Urinary bladder (tissue), 3 donors: ENCODE measurements at regions not wholly inside any gene's neighbourhood (a gene's known extent, or its start where the extent isn't known, plus 50 kb on each side); places are given as distances from the start of the nearest gene placed in this dataset.
"Not testable (repeated sequence)": the region's sequence is repeated elsewhere in the genome, so short reads cannot be mapped to it uniquely, and the experiment has no call there.

ENCODE experiments used
- DNase-seq: peaks from one replicate; pipeline ENCODE4 v3.0.0-alpha.2; 2015; ENCODE audit errors: extremely low spot score
- H3K27ac ChIP-seq: one replicate; pipeline ENCODE4 v1.5.1; 2013; ENCODE audit warnings: low read depth, mild to moderate bottlenecking, moderate library complexity
- H3K36me3 ChIP-seq: one replicate; pipeline ENCODE4 v1.6.1; 2013; ENCODE audit warnings: mild to moderate bottlenecking, moderate library complexity; ENCODE audit not compliant: insufficient read depth
- H3K4me1 ChIP-seq: one replicate; pipeline ENCODE4 v1.6.1; 2013; ENCODE audit warnings: mild to moderate bottlenecking, moderate library complexity; ENCODE audit not compliant: insufficient read depth
- H3K4me3 ChIP-seq: one replicate; pipeline ENCODE4 v1.5.1; 2013; ENCODE audit warnings: low read depth, low read length
- WGBS: extraction: QIAGEN DNeasy Blood & Tissue Kit; methylation state at CpG from one replicate; pipeline ENCODE4 v1.1.7; 2013; 5-methylcytosine and 5-hydroxymethylcytosine counted together
- donor health status: healthy with polysubstance abuse.
- donor health status: healthy.

DNA sequence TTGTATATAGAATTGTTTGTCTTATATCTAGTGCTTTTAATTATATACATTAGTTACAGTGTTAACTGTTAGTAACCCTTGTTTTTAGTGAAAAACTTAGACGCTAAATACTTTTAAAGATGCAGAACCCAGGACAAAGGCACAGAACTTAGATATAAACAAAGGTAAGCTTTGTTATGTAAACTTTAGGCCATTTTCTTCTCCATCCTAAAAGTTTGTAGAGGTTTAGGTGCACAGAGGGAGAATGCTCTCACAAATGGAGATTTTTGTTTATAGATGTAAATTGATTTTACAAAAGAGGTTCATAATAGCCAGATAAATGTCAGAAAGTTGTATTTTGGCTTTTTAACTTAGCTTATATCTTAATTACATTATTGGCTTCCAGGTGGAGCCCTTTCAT, 490.5 kb upstream of the LRRC7 start:
- no peaks in the 10 kb centered on the region for H3K4me1 ChIP-seq
- no peaks in the 10 kb centered on the region for H3K36me3 ChIP-seq
- no peak overlapping the region for H3K27ac ChIP-seq
- WGBS = 92% methylated on average over 1 of the region's 1 CpG
- H3K4me3 ChIP-seq = no peak overlapping the region
- DNase-seq = no peak

DNA sequence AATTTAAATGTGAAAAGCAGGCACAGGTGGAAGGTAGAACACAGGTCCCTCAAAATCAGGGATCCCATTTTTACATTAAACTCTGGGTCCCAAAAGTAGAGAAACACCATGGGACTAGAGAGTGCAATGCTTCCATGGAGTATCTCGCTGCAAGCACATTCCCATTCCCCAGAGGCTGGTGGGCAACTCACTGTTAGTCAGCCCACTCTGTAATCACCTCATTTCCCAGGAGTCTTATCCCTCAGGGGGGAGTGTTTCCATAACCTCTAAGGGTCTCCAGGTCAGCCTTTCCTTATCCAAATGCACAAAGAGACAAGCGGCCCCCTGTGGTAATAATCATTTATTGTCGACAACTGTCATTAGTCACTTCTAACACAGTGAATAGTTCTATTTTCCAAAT, 490.1 kb upstream of the LRRC7 start:
- WGBS = 95% methylated on average over 3 of the region's 3 CpGs
- Histone ChIP-seq H3K4me1 (no peaks in the 10 kb centered on the region), H3K4me3 (no peak overlapping the region), H3K36me3 (no peaks in the 10 kb centered on the region), H3K27ac (no peak overlapping the region)
- no peak for DNase-seq

- Histone ChIP-seq H3K4me3 (no peak overlapping the region), H3K36me3 (no peaks in the 10 kb centered on the region), H3K27ac (no peak overlapping the region), H3K4me1 (no peaks in the 10 kb centered on the region)
- WGBS = 68% methylated on average over 3 of the region's 3 CpGs
- no peak for DNase-seq
These were observed 486.1 kb upstream of the LRRC7 start for GRCh38 chr1:69081668-69082067.

- H3K27ac ChIP-seq = no peak overlapping the region
- H3K36me3 ChIP-seq = no peaks in the 10 kb centered on the region
- no peak for DNase-seq
- 76% methylated on average over 4 of the region's 4 CpGs for WGBS
- no peaks in the 10 kb centered on the region for H3K4me1 ChIP-seq
- H3K4me3 ChIP-seq = no peak overlapping the region
These were observed 485.4 kb upstream of the LRRC7 start for GRCh38 chr1:69082312-69082711.

DNA sequence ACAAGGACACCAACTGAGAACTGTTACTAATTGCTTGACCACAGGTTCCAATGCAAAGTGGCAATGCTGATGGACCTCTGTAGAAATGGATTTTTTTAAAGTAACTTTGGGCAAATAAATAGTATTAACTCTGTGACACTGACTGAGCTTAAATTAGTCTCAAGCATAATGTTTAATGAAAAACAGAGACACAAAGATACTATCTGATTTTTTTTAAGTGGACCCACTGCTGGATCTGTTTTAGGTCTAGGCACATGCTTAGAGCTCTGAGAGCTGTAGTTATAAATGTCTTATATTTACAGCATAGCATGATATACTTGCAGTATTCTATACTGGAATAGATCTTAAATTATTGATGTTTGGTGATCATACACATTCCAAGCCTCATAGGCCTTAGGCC, 481.6 kb upstream of the LRRC7 start:
- no peak overlapping the region for H3K4me3 ChIP-seq
- H3K36me3 ChIP-seq = no peaks in the 10 kb centered on the region
- H3K4me1 ChIP-seq = no peaks in the 10 kb centered on the region
- no peak overlapping the region for H3K27ac ChIP-seq
- no peak for DNase-seq

DNA sequence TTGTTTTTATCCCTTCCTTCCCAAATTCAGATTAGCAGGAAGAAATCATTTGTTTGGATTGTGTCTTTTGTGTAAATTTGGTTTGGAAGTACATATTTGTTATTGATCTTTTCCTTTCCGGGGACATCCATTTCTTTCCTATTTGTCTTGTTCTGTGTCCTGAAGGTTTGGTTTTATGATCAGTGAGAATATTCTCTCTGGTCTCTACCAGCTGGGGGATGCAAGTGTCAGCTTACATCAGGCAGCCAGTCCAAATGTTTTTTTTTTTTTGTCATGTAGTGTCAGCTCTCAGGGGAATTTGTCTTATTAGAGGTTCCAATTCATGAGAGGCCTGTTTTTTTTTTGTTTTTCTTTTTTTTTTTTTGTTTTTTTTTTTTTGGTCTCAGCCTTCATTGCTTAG, 479.2 kb upstream of the LRRC7 start:
- no peak overlapping the region for H3K4me3 ChIP-seq
- H3K27ac ChIP-seq = no peak overlapping the region
- WGBS = 86% methylated on average over 1 of the region's 1 CpG
- no peak for DNase-seq
- H3K4me1 ChIP-seq = no peaks in the 10 kb centered on the region
- no peaks in the 10 kb centered on the region for H3K36me3 ChIP-seq

DNA sequence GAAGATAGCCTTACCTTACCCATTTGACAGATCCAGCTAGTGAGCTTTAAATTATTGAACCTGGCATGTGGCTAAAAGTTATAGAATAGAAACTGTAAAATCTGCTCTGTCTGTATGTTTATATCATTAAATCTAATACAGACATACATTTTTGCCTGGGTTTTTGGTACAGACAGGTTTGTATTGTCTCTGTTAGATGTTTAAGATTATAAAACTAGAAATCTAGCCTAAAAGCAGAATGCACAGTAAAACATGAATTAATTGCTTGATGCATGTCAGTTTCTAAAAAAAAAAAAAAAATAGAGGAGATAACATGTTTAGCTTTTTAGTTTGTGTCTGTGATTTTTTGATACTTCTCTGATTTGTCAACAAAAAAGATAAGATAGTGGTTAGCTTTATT, 477.6 kb upstream of the LRRC7 start:
- H3K36me3 ChIP-seq = no peaks in the 10 kb centered on the region
- no peak for DNase-seq
- no peaks in the 10 kb centered on the region for H3K4me1 ChIP-seq
- H3K4me3 ChIP-seq = no peak overlapping the region
- H3K27ac ChIP-seq = no peak overlapping the region

DNA sequence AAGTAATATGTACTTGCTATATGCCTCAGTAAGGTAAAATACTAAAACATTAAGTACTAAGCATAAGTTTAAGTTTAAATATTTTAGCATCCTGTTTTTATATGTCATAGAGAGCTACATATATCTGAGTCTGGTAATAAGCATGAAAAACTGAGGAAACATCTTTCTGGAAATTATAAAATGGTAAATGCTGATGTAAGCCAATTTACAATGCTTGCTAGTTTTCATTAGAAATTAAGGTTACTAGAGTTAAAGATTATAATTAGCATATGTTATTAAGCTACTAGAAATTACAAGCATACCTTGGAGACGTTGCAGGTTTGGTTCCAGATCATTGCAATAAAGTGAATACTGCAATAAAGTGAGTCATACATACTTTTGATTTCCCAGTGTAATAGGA, 477.0 kb upstream of the LRRC7 start:
- Histone ChIP-seq H3K27ac (no peak overlapping the region), H3K36me3 (no peaks in the 10 kb centered on the region), H3K4me1 (no peaks in the 10 kb centered on the region), H3K4me3 (no peak overlapping the region)
- DNase-seq = no peak
- 75% methylated on average over 1 of the region's 1 CpG for WGBS

GRCh38 chr1:69102058-69102457, 465.7 kb upstream of the LRRC7 start:
- not testable (repeated sequence) for H3K36me3 ChIP-seq, DNase-seq, H3K27ac ChIP-seq, H3K4me3 ChIP-seq, H3K4me1 ChIP-seq
- WGBS = 94% methylated on average over 11 of the region's 11 CpGs

DNA sequence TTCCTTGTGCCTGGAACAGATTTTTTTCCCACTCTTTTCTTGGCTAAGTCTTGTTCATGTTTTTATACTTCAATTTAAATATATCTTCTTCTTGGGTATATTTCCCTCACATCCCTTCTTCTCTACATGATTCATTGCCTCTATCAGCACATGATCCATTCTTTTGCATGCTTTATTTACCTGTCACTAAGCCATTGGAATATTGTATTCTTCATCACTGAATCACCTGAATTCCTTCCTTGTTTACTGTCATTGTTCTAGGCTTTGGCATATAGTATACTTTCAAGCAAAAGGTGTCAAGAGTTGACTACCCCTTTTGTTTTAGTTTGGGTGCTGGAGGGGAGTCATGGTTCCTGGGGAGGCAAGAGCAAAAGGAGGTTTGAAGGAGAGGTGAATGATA, 464.5 kb upstream of the LRRC7 start:
- no peak overlapping the region for H3K27ac ChIP-seq
- H3K4me3 ChIP-seq = no peak overlapping the region
- no peak for DNase-seq
- H3K36me3 ChIP-seq = no peaks in the 10 kb centered on the region
- H3K4me1 ChIP-seq = no peaks in the 10 kb centered on the region

DNA sequence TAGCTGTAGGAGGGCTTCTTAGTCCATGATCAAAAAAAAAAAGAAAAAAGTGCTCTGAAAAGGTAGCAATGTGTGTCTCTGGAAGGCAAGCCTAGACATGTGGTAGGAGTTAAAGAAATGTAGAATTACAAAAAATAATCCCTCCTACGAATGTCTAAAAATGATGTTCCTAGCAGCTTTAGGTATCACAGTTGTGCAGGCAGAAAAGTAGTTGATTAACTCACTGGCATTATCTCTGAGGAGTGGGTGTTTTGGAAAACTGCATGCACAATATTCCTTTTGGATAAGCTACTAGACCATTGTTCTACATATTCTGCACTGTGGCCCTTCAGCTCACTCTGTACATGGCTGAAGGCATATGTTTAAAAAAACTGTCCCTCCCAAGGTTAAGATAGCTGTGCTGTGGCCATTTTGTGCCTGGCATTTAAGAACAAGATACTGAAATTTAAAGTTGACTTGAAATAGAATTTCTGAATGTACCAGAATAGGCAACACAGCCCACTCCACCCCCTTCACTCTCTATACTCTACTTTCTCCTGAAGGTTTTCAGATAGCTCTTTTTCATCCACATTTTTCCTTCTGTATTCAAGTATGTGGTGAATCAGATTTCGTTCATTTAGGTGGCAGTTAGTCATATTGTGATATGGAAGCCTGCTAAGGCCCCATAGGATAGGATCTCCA, 463.9 kb upstream of the LRRC7 start:
- H3K4me3 ChIP-seq = no peak overlapping the region
- no peak overlapping the region for H3K27ac ChIP-seq
- H3K4me1 ChIP-seq = no peaks in the 10 kb centered on the region
- DNase-seq = no peak
- no peaks in the 10 kb centered on the region for H3K36me3 ChIP-seq
- 79% methylated on average over 2 of the region's 2 CpGs for WGBS

GRCh38 chr1:69104894-69105293, 462.8 kb upstream of the LRRC7 start:
- no peak overlapping the region for H3K27ac ChIP-seq
- no peaks in the 10 kb centered on the region for H3K36me3 ChIP-seq
- no peaks in the 10 kb centered on the region for H3K4me1 ChIP-seq
- H3K4me3 ChIP-seq = no peak overlapping the region
- no peak for DNase-seq

- Histone ChIP-seq H3K4me1 (no peaks in the 10 kb centered on the region), H3K36me3 (no peaks in the 10 kb centered on the region), H3K4me3 (no peak overlapping the region), H3K27ac (no peak overlapping the region)
- no peak for DNase-seq
- 93% methylated on average over 4 of the region's 4 CpGs for WGBS
These were observed 458.4 kb upstream of the LRRC7 start for GRCh38 chr1:69109277-69109676.

DNA sequence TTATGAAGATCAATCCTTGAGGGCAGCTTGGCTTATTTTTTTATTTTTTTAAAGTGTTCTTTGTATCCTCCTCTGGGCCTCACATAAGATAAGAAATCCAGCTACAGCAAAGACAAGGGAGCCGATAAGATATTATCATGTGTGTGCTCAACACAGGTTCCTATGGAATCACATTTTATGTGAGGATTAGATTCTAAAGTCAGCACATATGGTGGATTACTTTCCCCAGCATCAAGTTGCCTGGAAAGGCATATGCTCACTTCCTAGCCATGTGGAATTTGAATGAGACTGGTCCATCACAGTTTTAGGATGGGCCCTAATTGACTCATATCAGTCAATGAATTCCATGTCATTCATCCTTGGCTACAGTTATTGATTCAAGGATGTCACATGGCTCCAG, 456.9 kb upstream of the LRRC7 start:
- no peaks in the 10 kb centered on the region for H3K4me1 ChIP-seq
- 56% methylated on average over 1 of the region's 1 CpG for WGBS
- no peak overlapping the region for H3K4me3 ChIP-seq
- no peaks in the 10 kb centered on the region for H3K36me3 ChIP-seq
- no peak overlapping the region for H3K27ac ChIP-seq
- DNase-seq = no peak

DNA sequence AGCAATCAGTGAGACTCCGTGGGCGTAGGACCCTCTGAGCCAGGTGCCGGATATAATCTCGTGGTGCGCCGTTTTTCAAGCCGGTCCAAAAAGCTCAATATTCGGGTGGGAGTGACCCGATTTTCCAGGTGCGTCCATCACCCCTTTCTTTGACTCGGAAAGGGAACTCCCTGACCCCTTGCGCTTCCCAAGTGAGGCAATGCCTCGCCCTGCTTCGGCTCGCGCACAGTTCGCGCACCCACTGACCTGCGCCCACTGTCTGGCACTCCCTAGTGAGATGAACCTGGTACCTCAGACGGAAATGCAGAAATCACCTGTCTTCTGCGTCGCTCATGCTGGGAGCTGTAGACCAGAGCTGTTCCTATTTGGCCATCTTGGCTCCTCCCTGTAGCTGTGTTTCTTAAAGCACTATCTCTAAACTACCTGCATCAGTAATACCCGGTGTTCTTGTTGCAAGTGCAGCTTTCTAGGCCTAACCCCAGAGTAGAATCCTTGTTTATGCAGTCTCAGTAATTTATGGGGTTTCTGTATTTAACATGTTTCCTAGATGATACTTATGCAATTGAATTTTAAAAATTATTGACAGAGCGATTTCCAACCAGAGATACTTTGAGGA, 447.5 kb upstream of the LRRC7 start:
- not testable (repeated sequence) for H3K4me3 ChIP-seq, H3K4me1 ChIP-seq, H3K27ac ChIP-seq, H3K36me3 ChIP-seq, DNase-seq
- whole genome bisulfite sequencing = 84% methylated on average over 24 of the region's 24 CpGs
